HG03520 (cell line): ENCODE measurements at regions not wholly inside any gene's neighbourhood (a gene's known extent, or its start where the extent isn't known, plus 50 kb on each side); places are given as distances from the start of the nearest gene placed in this dataset.

Experiments
- ATAC-seq: cut with Tn5 transposase; IDR thresholded peaks from one replicate; pipeline ENCODE4 v1.9.1; 2021; ENCODE audit warnings: mild to moderate bottlenecking, moderate library complexity; ENCODE audit not compliant: unreplicated experiment

GRCh38 chr9:68643901-68644809, 60.9 kb upstream of the PIP5K1B start:
- ATAC-seq: peak; percentile 64

GRCh38 chr9:68644831-68645230, 60.2 kb upstream of the PIP5K1B start:
- ATAC-seq: no peak

- no peak for ATAC-seq
Observed at GRCh38 chr9:68648164-68648563, 56.9 kb upstream of the PIP5K1B start.

GRCh38 chr9:68648971-68649370, 56.1 kb upstream of the PIP5K1B start:
- ATAC-seq: no peak

GRCh38 chr9:68651280-68651893, 53.7 kb upstream of the PIP5K1B start:
- no peak for ATAC-seq

GRCh38 chr9:68653141-68653595, 51.9 kb upstream of the PIP5K1B start:
- peak; percentile 88 for ATAC-seq

GRCh38 chr9:68654075-68654474, 51.0 kb upstream of the PIP5K1B start:
- ATAC-seq: no peak
